Caki2 (cell line): ENCODE measurements at regions not wholly inside any gene's neighbourhood (a gene's known extent, or its start where the extent isn't known, plus 50 kb on each side); places are given as distances from the start of the nearest gene placed in this dataset.
A peak's percentile ranks its signal among the peaks of the same experiment; 100 is the strongest.
"Not testable (repeated sequence)": the region's sequence is repeated elsewhere in the genome, so short reads cannot be mapped to it uniquely, and the experiment has no call there.

Source experiments
- DNase-seq: peaks from one replicate; pipeline ENCODE4 v3.0.0-alpha.2; 2015; ENCODE audit warnings: low read depth
- in situ Hi-C: cut with HindIII; loops from 2 replicates; pipeline ENCODE4 v1.10.0; 2016; ENCODE audit warnings: low sequenced_read_pairs, low pct_unique_long_range_greater_than_20kb, mixed read lengths

DNA sequence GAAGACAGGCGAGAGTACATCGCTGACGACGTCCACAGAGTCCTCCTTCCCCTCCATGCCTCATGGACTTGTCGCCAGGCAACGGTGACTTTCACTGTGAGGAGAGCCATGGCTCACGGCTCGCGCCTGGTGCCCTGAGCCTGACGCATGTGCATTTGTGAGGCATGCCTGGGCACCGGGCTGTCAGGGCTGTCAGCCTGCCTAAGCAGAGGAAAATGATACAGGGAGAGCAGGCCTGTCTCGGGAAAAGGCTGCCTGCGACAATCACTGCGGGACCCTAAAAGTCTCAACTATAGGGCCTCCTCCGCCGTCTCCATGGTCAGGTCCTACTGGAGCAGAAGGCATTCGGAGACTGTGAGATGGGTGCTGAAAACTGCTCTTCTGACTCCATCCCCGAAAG lies 135.5 kb upstream of the WSB1 start:
- no peak for DNase-seq
- in situ Hi-C loops, result no loop called here

DNA sequence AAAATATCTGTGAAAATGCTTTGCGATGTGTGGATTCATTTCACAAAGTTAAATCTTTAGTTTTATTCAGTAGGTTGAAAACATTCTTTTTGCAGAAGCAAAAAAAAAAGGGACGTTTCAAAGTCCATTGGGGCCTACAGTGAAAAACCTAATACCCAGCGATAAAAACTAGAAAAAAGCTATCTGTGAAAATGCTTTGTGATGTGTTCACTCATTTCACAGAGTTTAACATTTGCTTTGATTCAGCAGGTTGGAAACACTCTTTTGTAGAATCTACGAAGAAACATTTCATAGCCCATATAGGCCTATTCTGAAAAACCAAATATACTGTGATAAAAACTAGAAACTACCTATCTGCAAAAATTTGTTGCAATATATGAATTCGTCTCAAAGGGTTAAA lies 113.6 kb upstream of the WSB1 start:
- no peak for DNase-seq
- in situ Hi-C loops, result no loop called here

DNA sequence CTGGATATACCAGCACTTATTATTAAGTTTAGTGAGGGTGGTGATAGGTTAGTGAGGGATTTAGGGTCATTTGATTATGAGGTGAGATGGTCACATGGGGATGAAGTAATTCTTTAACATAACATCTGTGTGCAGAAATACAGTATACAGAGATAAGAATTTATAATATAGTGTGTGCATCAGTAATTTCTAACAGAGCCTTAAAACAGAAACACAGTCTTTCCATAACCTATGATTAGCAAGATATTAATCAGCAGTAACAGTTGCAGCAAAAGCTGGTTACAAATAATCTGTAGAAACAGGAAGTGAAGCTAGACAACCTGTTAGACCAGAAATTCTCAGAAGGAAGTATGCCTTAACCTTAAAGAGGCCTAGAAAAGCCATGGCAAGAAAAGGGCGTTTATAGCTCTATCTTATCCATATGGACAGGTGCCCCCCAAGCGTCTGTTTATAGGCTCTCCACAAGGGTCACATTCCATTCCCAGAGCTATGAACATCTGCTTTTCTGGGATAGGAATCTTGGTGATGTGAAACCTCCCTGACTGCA lies 112.5 kb upstream of the WSB1 start:
- in situ Hi-C loops, DNase-seq: not testable (repeated sequence)

DNA sequence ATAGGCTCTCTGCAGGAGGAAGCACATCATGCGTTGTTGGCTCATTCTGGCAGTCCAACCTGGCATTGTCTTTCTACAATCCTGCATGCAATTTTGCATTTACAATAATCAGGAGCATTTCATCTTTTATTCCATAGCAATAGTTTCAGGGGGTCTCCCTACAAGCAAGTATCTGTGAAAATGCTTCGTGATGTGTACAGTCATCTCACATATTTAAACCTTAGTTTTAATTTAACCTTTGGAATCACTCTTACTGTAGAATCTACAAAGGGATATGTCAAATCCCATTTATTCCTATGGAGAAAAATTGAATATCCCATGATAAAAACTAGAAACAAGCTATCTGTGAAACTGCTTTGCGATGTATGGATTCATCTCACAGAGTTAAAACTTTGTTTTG lies 112.0 kb upstream of the WSB1 start:
- peak; percentile 5 for DNase-seq
- in situ Hi-C loops, result no loop called here

DNA sequence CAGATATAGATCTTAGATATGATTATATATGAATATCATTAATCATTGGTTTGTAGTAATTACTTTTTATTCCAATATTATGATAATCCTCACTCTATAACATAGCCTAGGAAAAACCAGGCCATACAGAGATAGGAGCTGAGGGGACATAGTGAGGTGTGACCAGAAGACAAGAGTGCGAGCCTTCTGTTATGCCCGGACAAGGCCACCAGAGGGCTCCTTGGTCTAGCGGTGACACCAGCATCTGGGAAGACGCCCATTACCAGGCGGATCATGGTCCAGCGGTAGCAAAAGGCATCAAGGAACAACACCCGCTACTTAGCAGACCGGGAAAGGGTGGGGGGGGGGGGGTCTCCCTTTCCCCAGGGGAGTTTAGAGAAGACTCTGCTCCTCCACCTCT lies 96.4 kb upstream of the WSB1 start:
- DNase-seq, in situ Hi-C loops: not testable (repeated sequence)

DNA sequence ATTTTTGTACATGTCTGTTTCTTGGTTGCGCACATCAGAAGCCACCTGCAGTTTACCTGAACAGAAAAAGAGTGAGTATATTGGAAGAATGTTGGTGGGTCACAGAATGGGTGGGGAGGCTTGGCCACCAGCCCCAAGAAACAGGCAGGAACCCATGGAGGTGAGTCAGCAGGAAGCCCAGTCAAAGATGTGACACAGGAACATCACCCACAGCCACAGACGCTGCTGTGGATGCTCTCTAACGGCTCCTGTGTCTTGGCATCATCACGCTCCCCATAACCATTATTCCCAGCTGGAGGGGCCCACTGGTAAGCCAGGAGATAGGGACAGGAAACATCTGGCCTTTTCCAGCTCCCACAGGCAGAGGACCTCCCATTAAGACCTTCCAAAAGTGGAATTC lies 94.0 kb upstream of the WSB1 start:
- in situ Hi-C loops, result no loop called here
- no peak for DNase-seq

DNA sequence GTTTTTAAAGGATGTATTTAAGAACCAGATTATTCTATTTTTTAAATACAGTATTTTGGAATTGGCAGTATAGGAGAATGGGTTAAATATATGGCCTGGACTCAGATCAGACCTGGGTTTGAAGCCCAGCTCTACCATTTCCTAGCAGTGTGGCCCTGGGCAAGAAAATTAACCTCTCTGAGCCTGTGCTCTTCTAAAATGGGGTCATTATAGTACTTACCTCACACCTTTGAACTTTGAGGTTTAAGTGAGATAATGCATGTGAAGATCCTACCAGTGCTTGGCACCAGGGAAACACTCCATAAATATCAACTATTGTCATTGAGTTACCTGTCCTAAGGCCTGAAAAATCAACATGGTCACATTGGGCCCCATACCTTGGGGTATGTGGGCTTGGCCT lies 93.4 kb upstream of the WSB1 start:
- no peak for DNase-seq
- in situ Hi-C loops, result no loop called here

DNA sequence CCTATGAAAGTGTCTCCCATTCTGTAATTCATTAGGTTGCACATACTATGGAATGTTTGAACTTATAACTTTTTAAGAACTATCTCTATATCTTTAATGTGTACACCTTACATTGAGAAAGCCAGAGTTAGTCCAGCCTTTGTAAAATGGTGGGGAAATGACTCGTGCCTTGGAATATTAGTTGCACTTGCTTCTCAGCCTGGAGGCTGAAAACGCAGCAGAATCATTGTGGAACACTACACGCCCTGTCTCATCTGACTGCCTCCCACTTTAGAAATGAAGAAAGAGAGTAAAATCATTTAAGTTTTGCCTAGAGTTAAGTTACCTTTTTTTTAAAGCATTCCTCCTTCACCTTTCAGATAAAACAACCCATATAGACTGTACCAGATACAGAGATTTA lies 90.7 kb upstream of the WSB1 start:
- DNase-seq, result no peak
- in situ Hi-C loops, result no loop called here

DNA sequence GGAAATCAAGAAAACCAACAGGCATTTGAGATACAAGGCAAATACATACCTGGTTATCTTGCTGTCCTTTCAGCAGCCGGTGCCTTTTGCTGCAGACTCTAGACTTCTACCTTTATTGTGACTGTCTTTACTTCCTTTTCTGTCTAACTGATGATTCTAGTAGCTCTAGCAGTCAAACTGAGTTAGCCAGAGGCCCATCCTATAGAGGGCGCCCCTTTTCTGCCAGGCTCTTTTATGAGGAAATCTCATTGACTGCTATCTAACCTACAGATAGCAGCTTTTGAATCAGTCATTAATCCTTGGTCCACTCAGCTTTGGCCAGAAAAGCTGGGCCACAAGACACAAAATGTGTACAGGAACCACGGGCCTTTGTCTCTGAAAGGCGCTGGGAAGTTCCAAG lies 87.5 kb upstream of the WSB1 start:
- in situ Hi-C loops, result no loop called here

DNA sequence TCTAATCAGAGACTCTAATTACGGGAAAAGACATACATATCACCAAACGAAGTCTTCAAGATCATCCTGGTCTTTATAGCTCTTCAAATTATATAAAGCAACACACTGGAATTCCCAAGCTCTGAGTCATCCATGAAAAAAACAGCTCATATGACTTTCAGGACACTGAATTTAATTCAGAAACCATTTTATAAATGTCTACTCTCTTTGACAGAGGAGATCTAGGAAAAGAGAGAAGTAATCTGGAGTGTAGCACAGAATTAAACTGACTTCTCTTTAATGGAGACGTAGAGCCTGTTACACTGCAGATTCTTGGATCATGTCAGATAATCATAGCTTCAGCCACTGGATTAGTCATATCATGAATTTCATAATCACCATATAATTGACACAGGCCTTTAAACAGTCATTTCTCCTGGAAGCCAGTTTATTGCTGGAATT lies 86.8 kb upstream of the WSB1 start:
- in situ Hi-C loops, result no loop called here
- DNase-seq, result peak; percentile 48

More for the DNA sequence above, 87.5 kb upstream of the WSB1 start:
- DNase-seq, result no peak

DNA sequence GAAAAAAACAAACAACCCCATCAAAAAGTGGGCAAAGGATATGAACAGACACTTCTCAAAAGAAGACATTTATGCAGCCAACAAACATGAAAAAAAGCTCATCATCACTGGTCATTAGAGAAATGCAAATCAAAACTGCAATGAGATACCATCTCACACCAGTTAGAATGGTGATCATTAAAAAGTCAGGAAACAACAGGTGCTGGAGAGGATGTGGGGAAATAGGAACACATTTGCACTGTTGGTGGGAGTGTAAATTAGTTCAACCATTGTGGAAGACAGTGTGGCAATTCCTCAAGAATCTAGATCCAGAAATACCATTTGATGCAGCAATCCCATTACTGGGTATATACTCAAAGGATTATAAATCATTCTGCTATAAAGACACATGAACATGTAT lies 85.5 kb upstream of the WSB1 start:
- DNase-seq, in situ Hi-C loops: not testable (repeated sequence)

DNA sequence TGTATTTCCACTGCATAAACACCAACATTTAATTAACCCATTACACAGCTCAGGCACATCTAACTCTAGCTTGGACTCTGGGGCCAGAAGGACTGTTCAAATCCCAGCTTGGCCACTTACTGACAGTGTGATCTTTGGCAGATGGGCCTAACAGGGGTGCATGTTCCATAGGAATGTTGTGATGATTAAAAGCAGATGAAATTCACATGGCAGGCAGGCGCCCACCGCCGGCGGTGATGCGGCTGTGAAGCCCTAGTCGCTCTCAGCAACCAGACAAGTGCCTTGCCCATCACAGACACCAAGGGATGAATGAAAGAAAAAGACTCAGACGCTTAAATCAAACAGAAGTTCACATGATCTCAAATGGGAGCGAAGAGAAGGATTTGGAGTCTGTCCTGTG lies 84.6 kb upstream of the WSB1 start:
- in situ Hi-C loops, result no loop called here
- DNase-seq, result no peak

DNA sequence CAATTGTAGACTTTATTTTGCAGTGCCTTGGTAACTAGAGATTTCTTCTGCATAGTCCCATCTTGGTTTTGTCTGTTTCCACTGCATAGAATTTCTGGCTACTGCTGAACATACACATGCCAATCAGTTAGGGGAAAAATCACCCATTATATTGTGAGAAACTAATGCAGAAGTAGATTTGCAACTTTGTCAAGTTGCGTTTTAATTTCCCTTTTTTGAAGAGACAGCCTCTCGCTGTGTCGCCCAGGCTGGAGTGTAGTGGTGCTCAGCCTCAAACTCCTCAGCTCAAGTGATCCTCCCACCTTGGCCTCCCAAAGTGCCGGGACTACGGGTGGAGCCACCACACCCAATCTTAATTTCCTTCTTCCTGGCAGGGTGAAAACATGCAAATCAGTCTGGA lies 83.1 kb upstream of the WSB1 start:
- DNase-seq, in situ Hi-C loops: not testable (repeated sequence)

DNA sequence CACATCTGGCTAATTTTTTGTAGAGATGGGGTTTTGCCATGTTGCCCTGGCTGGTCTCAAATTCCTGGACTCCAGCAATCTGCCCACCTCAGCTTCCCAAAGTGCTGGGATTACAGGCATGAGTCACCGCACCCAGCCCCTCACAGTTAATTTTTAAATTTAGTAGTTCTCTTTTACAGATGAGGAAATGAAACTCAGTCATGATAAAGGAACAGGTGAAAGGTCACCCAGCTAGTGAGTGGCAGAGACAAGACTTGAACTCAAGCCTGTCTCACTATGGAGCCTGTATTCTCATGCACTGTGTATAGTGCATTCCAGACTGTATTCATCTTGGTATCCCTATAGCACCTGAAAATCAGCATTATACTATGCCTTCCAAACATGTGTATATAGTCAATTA lies 77.1 kb upstream of the WSB1 start:
- in situ Hi-C loops, result no loop called here
- DNase-seq, result no peak

DNA sequence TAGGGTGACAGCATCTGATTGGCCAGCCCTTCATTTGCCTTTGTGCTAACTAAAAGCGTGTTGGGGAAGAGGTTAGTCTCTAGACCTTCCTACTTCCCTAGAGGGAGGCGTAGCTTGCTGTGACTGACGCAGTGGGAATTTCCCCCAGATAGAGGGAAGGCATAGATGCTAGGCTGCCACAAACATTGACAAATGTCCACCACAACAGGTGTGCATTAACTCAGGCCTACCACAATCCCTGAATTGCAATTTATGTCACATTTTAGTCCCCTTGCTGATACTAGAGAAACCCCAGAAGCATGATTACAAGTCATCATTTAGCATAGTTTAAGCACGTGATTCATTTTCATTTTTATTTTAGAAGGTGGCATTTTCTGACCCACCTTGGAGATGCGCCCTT lies 76.3 kb upstream of the WSB1 start:
- no peak for DNase-seq
- in situ Hi-C loops, result no loop called here

DNA sequence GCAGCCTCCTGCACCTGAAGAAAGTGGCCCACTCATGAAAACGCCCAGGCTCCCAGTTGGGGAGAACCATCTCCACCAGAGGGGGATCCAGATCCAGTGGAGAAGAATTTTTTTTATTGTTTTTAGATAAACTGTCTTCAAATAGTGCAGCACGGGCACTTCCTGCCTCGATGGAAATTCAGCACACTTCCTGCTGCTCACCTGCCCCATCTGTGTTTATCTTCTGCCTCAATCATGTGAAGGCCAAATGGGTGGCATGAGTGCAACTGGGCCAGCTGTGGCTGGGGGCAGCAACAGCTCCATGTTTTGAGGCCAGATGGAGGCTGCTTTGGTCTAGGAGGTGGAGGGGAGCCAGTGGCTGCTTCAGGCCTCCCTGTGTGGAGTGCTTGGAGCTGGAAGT lies 75.9 kb upstream of the WSB1 start:
- in situ Hi-C loops, result no loop called here
- no peak for DNase-seq

DNA sequence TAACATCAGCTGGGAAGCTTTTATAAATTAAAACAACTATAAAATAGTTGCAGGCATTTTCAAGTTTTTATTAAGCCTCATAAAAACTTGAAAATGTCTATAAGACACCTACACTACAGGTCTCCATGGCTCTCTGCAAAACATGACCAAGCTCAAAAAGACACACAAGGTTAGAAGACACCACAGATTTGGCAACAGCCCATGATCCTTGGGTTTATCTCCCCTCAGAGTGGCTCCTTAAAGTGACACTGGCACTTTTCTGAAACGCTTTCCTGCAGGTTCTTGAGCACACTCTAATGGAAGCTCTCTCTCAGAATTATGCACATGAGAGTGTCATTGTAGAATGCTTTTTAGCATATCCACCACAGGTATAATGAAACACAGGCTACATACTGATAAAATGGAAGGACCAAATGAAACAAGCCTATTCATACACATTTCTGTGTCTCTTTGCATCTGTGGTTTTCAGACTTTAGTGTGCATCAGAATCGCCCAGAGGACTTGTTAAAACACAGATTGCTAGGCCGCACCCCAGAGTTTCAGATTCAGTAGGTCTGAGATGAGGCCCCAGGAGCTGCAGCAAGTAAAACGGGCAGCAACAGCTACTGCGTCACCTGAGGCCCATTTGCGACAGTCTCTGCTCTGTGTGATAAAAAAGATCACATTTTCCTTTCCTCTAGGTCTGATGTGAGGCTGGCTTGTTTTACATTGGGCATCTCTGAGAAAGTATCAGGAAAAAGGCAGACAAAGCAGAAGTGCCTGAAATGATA lies 75.0 kb upstream of the WSB1 start:
- in situ Hi-C loops, result no loop called here
- DNase-seq, result no peak

DNA sequence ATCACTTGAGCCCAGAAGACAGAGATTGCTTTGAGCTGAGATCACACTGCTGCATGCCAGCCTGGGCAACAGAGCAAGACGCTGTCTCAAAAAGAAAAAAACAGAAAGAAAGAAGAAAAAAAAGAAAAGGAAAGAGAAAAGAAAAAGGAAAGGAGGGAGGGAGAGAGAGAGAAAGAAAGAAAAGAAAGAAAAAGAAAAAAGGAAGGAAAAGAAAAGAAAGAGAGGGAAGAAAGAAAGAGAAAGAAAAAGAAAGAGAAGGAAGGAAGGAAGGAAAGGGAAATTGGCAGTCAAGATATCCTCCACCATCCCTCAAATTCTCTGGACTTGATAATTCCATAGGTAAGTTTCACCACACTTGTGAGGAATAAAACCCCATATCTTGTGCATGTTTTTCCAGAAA lies 71.4 kb upstream of the WSB1 start:
- in situ Hi-C loops, result no loop called here
- no peak for DNase-seq

DNA sequence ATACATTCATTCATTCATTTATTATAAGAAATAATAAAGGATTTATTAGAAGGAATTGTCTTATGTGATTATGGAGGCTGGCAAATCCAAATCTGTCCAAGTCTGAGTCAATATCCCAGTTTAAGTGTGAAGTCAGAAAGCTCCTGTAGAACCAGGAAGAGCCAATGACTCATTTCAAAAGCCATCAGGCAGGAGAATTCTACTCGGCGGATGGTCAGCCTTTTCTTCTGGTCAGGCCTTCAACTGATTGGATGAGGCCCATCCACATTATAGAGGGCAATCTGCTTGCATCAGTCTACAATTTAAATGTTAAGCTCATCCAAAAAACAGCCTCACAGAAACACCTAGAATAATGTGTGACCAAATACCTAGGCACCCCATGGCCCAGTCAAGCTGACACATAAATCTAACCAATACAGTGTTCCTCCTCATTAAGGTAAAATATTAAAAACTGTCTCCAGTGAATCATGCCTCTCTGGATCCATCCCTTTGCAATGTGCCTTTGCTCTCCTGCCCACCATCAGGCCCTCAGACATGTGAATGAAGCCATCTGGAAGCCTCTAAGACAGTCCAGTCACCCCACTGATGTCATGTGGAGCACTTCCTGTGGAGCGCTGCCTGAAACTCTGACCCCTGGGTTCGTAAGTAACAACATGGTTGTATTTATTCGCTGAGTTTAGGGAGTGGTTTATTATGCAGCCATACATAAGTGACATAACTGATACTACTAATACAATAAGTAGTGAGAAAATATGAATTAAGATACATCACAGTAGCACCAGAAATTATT lies 69.2 kb upstream of the WSB1 start:
- in situ Hi-C loops, result no loop called here
- DNase-seq, result no peak
